ENCODE measurements at regions not wholly inside any gene's neighbourhood (a gene's known extent, or its start where the extent isn't known, plus 50 kb on each side); places are given as distances from the start of the nearest gene placed in this dataset.
"Not testable (repeated sequence)": the region's sequence is repeated elsewhere in the genome, so short reads cannot be mapped to it uniquely, and the experiment has no call there.

GRCh38 chr5:88634014-88634413 lies 249.0 kb downstream of the MEF2C start:
- POLR2A ChIA-PET = no interaction called here
- CTCF ChIA-PET = no interaction called here
- TF ChIP-seq TARDBP (IDR thresholded peaks at IDR 0.05) (no peak), ELF4 (IDR thresholded peaks at IDR 0.05) (no peak), SUZ12 (IDR thresholded peaks at IDR 0.05) (no peak), FOXA1 (IDR thresholded peaks at IDR 0.05) (no peak), HDGF (IDR thresholded peaks at IDR 0.05; ENCODE audit: borderline replicate concordance) (no peak), ZNF384 (IDR thresholded peaks at IDR 0.05) (no peak), ARNT (IDR thresholded peaks at IDR 0.05) (no peak), FOXK2 (IDR thresholded peaks at IDR 0.05) (no peak), SP1 (IDR thresholded peaks at IDR 0.05) (no peak), FOXM1 (IDR thresholded peaks at IDR 0.05; ENCODE audit: borderline replicate concordance) (no peak), PKNOX1 (IDR thresholded peaks at IDR 0.05) (no peak), CTBP1 (IDR thresholded peaks at IDR 0.05; ENCODE audit: borderline replicate concordance) (no peak), NFRKB (IDR thresholded peaks at IDR 0.05) (no peak), L3MBTL2 (conservative IDR thresholded peaks at IDR 0.05) (no peak), BHLHE40 (IDR thresholded peaks at IDR 0.05; ENCODE audit: borderline replicate concordance) (no peak), LEF1 (IDR thresholded peaks at IDR 0.05; ENCODE audit: borderline replicate concordance) (no peak)
- DNase-seq (ENCODE audit: extremely low spot score) = no peak

GRCh38 chr5:88622890-88623289 lies 260.1 kb downstream of the MEF2C start:
- CTCF ChIA-PET; DNase-seq (ENCODE audit: extremely low spot score); POLR2A ChIA-PET: not testable (repeated sequence)

GRCh38 chr5:88615767-88616166 lies 267.2 kb downstream of the MEF2C start:
- POLR2A ChIA-PET; DNase-seq (ENCODE audit: extremely low spot score); CTCF ChIA-PET: not testable (repeated sequence)

- no peak for DNase-seq (ENCODE audit: extremely low spot score)
- ChIA-PET CTCF (no interaction called here), POLR2A (no interaction called here)
- TF ChIP-seq CTBP1 (IDR thresholded peaks at IDR 0.05; ENCODE audit: borderline replicate concordance) = no peak
- no peak for TF ChIP-seq NFRKB (IDR thresholded peaks at IDR 0.05)
- TF ChIP-seq HDGF (IDR thresholded peaks at IDR 0.05; ENCODE audit: borderline replicate concordance) = no peak
- no peak for TF ChIP-seq ZNF384 (IDR thresholded peaks at IDR 0.05)
- TF ChIP-seq ELF4 (IDR thresholded peaks at IDR 0.05) = no peak
Measured at GRCh38 chr5:88613051-88613450, 269.9 kb downstream of the MEF2C start.

GRCh38 chr5:88610586-88610985 lies 272.4 kb downstream of the MEF2C start:
- TF ChIP-seq SUZ12 (IDR thresholded peaks at IDR 0.05) (no peak), HDGF (IDR thresholded peaks at IDR 0.05; ENCODE audit: borderline replicate concordance) (no peak), SP1 (IDR thresholded peaks at IDR 0.05) (no peak), L3MBTL2 (conservative IDR thresholded peaks at IDR 0.05) (no peak), FOXA1 (IDR thresholded peaks at IDR 0.05) (no peak), PKNOX1 (IDR thresholded peaks at IDR 0.05) (no peak), BHLHE40 (IDR thresholded peaks at IDR 0.05; ENCODE audit: borderline replicate concordance) (no peak), NFRKB (IDR thresholded peaks at IDR 0.05) (no peak), LEF1 (IDR thresholded peaks at IDR 0.05; ENCODE audit: borderline replicate concordance) (no peak), TARDBP (IDR thresholded peaks at IDR 0.05) (no peak), CTBP1 (IDR thresholded peaks at IDR 0.05; ENCODE audit: borderline replicate concordance) (no peak), FOXM1 (IDR thresholded peaks at IDR 0.05; ENCODE audit: borderline replicate concordance) (no peak), ARNT (IDR thresholded peaks at IDR 0.05) (no peak), ELF4 (IDR thresholded peaks at IDR 0.05) (no peak), FOXK2 (IDR thresholded peaks at IDR 0.05) (no peak), ZNF384 (IDR thresholded peaks at IDR 0.05) (no peak)
- CTCF ChIA-PET = no interaction called here
- POLR2A ChIA-PET = no interaction called here
- DNase-seq (ENCODE audit: extremely low spot score) = no peak

GRCh38 chr5:88607492-88607891 lies 275.5 kb downstream of the MEF2C start:
- CTCF ChIA-PET = no interaction called here
- TF ChIP-seq SP1 (IDR thresholded peaks at IDR 0.05) (no peak), FOXA1 (IDR thresholded peaks at IDR 0.05) (no peak), BHLHE40 (IDR thresholded peaks at IDR 0.05; ENCODE audit: borderline replicate concordance) (no peak), L3MBTL2 (conservative IDR thresholded peaks at IDR 0.05) (no peak), ARNT (IDR thresholded peaks at IDR 0.05) (no peak), ZNF384 (IDR thresholded peaks at IDR 0.05) (no peak), CTBP1 (IDR thresholded peaks at IDR 0.05; ENCODE audit: borderline replicate concordance) (no peak), SUZ12 (IDR thresholded peaks at IDR 0.05) (no peak)
- no peak for DNase-seq (ENCODE audit: extremely low spot score)
- POLR2A ChIA-PET = no interaction called here

- no peak for TF ChIP-seq FOXK2 (IDR thresholded peaks at IDR 0.05)
- TF ChIP-seq LEF1 (IDR thresholded peaks at IDR 0.05; ENCODE audit: borderline replicate concordance) = no peak
- no peak for TF ChIP-seq BHLHE40 (IDR thresholded peaks at IDR 0.05; ENCODE audit: borderline replicate concordance)
- TF ChIP-seq SUZ12 (IDR thresholded peaks at IDR 0.05) = no peak
- TF ChIP-seq NFRKB (IDR thresholded peaks at IDR 0.05) = no peak
- TF ChIP-seq FOXA1 (IDR thresholded peaks at IDR 0.05) = no peak
- TF ChIP-seq ZNF384 (IDR thresholded peaks at IDR 0.05) = no peak
- TF ChIP-seq ARNT (IDR thresholded peaks at IDR 0.05) = no peak
- TF ChIP-seq L3MBTL2 (conservative IDR thresholded peaks at IDR 0.05) = no peak
- no peak for TF ChIP-seq ELF4 (IDR thresholded peaks at IDR 0.05)
- TF ChIP-seq PKNOX1 (IDR thresholded peaks at IDR 0.05) = no peak
- TF ChIP-seq TARDBP (IDR thresholded peaks at IDR 0.05) = no peak
- no peak for TF ChIP-seq FOXM1 (IDR thresholded peaks at IDR 0.05; ENCODE audit: borderline replicate concordance)
- TF ChIP-seq SP1 (IDR thresholded peaks at IDR 0.05) = no peak
- no peak for TF ChIP-seq CTBP1 (IDR thresholded peaks at IDR 0.05; ENCODE audit: borderline replicate concordance)
- no peak for TF ChIP-seq HDGF (IDR thresholded peaks at IDR 0.05; ENCODE audit: borderline replicate concordance)
- ChIA-PET CTCF (no interaction called here), POLR2A (no interaction called here)
- DNase-seq (ENCODE audit: extremely low spot score) = no peak
Measured at GRCh38 chr5:88606626-88607025, 276.4 kb downstream of the MEF2C start.

Data from HEK293T (cell line).